B cell (primary cell): ENCODE measurements at regions not wholly inside any gene's neighbourhood (a gene's known extent, or its start where the extent isn't known, plus 50 kb on each side); places are given as distances from the start of the nearest gene placed in this dataset.

Experiments
- ATAC-seq: fragments of 200-7000 bp; cut with Tn5 transposase; one replicate; pipeline ENCODE4 v1.10.0; 2021; ENCODE audit warnings: low read depth, mild to moderate bottlenecking, moderate number of reproducible peaks, moderate library complexity
- CTCF ChIA-PET: fragments of 350-600 bp; sonication (Branson Sonifier 250); formaldehyde crosslinking; loops from one replicate; lab custom pipeline; 2021; ENCODE audit warnings: antibody characterized with exemption, inconsistent platforms; lab: Charles Lee
- POLR2A ChIA-PET: fragments of 350-600 bp; sonication (Branson Sonifier 250); formaldehyde crosslinking; loops from one replicate; lab custom pipeline; 2021; ENCODE audit warnings: antibody characterized with exemption; lab: Charles Lee
- DNase-seq: peaks from one replicate; pipeline ENCODE4 v3.0.0; 2013
- H2AFZ ChIP-seq: 2 replicates; pipeline ENCODE4 v1.6.1; 2012; ENCODE audit warnings: mild to moderate bottlenecking, low read depth, low read length; ENCODE audit not compliant: insufficient read depth, poor library complexity, severe bottlenecking
- H3K27ac ChIP-seq, 2 donors: 1 replicate in 1 of 2; 2 replicates in 1 of 2; pipeline ENCODE4 v1.5.1; 2012 to 2013; ENCODE audit warnings: low read length in 2 of 2, mild to moderate bottlenecking in 2 of 2, moderate library complexity in 1 of 2
- H3K27me3 ChIP-seq, 4 experiments: fragments of 200-600 bp in 1 of 4; sonication (generic) in 1 of 4; replicated peaks in 1 of 4; 1 replicate in 2 of 4; 2 replicates in 2 of 4; pipeline versions ENCODE4 v1.6.1 to v1.7.0; 2013 to 2016; ENCODE audit warnings: low read length in 3 of 4, mild to moderate bottlenecking in 2 of 4, mixed read lengths in 1 of 4, moderate library complexity in 1 of 4; ENCODE audit not compliant: insufficient read depth in 4 of 4, control insufficient read depth in 3 of 4; ENCODE audit errors: control extremely low read depth in 1 of 4
- H3K36me3 ChIP-seq, 2 experiments: replicated peaks in 1 of 2; 1 replicate in 1 of 2; 2 replicates in 1 of 2; pipeline versions ENCODE4 v1.6.1 to v1.7.1; 2013; ENCODE audit warnings: low read length in 1 of 2; ENCODE audit not compliant: insufficient read depth in 2 of 2, control insufficient read depth in 1 of 2; ENCODE audit errors: control extremely low read depth in 1 of 2, extremely low read depth in 1 of 2
- H3K4me1 ChIP-seq, 2 donors: fragments of 200-600 bp in 1 of 2; sonication (generic) in 1 of 2; 1 replicate in 1 of 2; 2 replicates in 1 of 2; pipeline versions ENCODE4 v1.5.1 to v1.6.1; 2013 to 2017; ENCODE audit warnings: low read length in 2 of 2; ENCODE audit not compliant: control insufficient read depth in 2 of 2, insufficient read depth in 2 of 2
- H3K4me2 ChIP-seq: replicated peaks from 2 replicates; pipeline ENCODE3; 2012; ENCODE audit warnings: mild to moderate bottlenecking, low read depth, low read length; ENCODE audit not compliant: poor library complexity, severe bottlenecking
- H3K4me3 ChIP-seq, 5 experiments: fragments of 200-600 bp in 1 of 5; sonication (generic) in 1 of 5; 1 replicate in 3 of 5; 2 replicates in 2 of 5; pipeline versions ENCODE4 v1.5.1 to v1.7.0; 2011 to 2016; ENCODE audit warnings: low read length in 4 of 5, mild to moderate bottlenecking in 4 of 5, low read depth in 2 of 5, control low read depth in 1 of 5, moderate library complexity in 1 of 5; ENCODE audit not compliant: insufficient read depth in 1 of 5; ENCODE audit errors: control extremely low read depth in 1 of 5, extremely low read depth in 1 of 5
- H3K79me2 ChIP-seq: fragments of 200-600 bp; sonication (generic); one replicate; pipeline ENCODE4 v1.6.0; 2016; ENCODE audit warnings: low read length; ENCODE audit not compliant: control insufficient read depth, insufficient read depth
- H3K9ac ChIP-seq: fragments of 200-600 bp; sonication (generic); 2 replicates; pipeline ENCODE4 v1.6.1; 2017; ENCODE audit warnings: mild to moderate bottlenecking, low read length, moderate library complexity
- H3K9me3 ChIP-seq, 3 donors: one replicate each; pipeline versions ENCODE4 v1.6.1 to v1.7.1; 2013; ENCODE audit warnings: low read length in 2 of 3; ENCODE audit not compliant: control insufficient read depth in 2 of 3, insufficient read depth in 1 of 3; ENCODE audit errors: control extremely low read depth in 1 of 3
- H4K20me1 ChIP-seq: 2 replicates; pipeline ENCODE4 v1.6.0; 2012; ENCODE audit warnings: mild to moderate bottlenecking, low read length; ENCODE audit not compliant: insufficient read depth, control insufficient read depth, poor library complexity, severe bottlenecking
- H3K27ac Mint-ChIP-seq: one replicate; pipeline ENCODE4 v1.8.0; 2021; ENCODE audit warnings: mixed read lengths
- H3K27me3 Mint-ChIP-seq: one replicate; pipeline ENCODE4 v1.8.0; 2021; ENCODE audit warnings: mixed read lengths
- H3K4me1 Mint-ChIP-seq: one replicate; pipeline ENCODE4 v1.8.0; 2021; ENCODE audit warnings: mixed read lengths
- H3K4me3 Mint-ChIP-seq: one replicate; pipeline ENCODE4 v1.8.0; 2021; ENCODE audit warnings: mixed read lengths
- H3K9me3 Mint-ChIP-seq: one replicate; pipeline ENCODE4 v1.8.0; 2022; ENCODE audit warnings: mixed read lengths; ENCODE audit not compliant: insufficient read depth
- CTCF ChIP-seq: fragments of 200-600 bp; IDR thresholded peaks from one replicate; pipeline ENCODE4 v1.8.0; 2022; ENCODE audit warnings: antibody characterized with exemption, mild to moderate bottlenecking
- EZH2 ChIP-seq: IDR thresholded peaks from 2 replicates; pipeline ENCODE4 v1.6.1; 2012; ENCODE audit warnings: borderline replicate concordance, low read depth, mild to moderate bottlenecking, moderate library complexity, low read length; ENCODE audit not compliant: insufficient read depth, poor library complexity, severe bottlenecking
- WGBS: methylation state at CpG from one replicate; pipeline ENCODE4 v1.1.5; 2013; ENCODE audit warnings: missing lambda C conversion rate; ENCODE audit not compliant: insufficient coverage; 5-methylcytosine and 5-hydroxymethylcytosine counted together
- intact Hi-C: fragments of 100-400 bp; cut with micrococcal nuclease; formaldehyde crosslinking; loops from one replicate; pipeline ENCODE4 v1.10.0; 2022

- ChIA-PET POLR2A (no interaction called here), CTCF (no interaction called here)
- no peak overlapping the region for H3K4me2 ChIP-seq
- H3K27ac ChIP-seq = no peak overlapping the region
- no peaks in the 10 kb centered on the region for H3K79me2 ChIP-seq
- H2AFZ ChIP-seq = no peak overlapping the region
- no peak overlapping the region for H3K27ac Mint-ChIP-seq
- H3K9ac ChIP-seq = no peak overlapping the region
- intact Hi-C loops = no loop called here
- H3K36me3 ChIP-seq = no peaks in the 10 kb centered on the region
- peaks cover 6% of the 10 kb centered on the region for H3K27me3 Mint-ChIP-seq
- H3K9me3 ChIP-seq = peaks cover 2 to 7% (median 6%) of the 10 kb centered on the region in 3 donors
- TF ChIP-seq CTCF (no peak), EZH2 (no peak)
- no peaks in the 10 kb centered on the region for H3K27me3 ChIP-seq
- no peak overlapping the region for H3K4me3 ChIP-seq
- DNase-seq = no peak
- no peak overlapping the region for H3K4me3 Mint-ChIP-seq
- no peaks in the 10 kb centered on the region for H3K4me1 Mint-ChIP-seq
- H3K9me3 Mint-ChIP-seq = peaks cover 4% of the 10 kb centered on the region
- H4K20me1 ChIP-seq = no peaks in the 10 kb centered on the region
- H3K4me1 ChIP-seq = no peaks in the 10 kb centered on the region
- no peak for ATAC-seq
Observed at GRCh38 chr4:11264346-11264745, 164.3 kb downstream of the HS3ST1 start.

- intact Hi-C loops = no loop called here
- TF ChIP-seq CTCF = no peak
- Histone ChIP-seq H2AFZ (no peak overlapping the region), H3K4me2 (no peak overlapping the region), H3K36me3 (no peaks in the 10 kb centered on the region), H3K4me3 (no peak overlapping the region), H3K4me1 (no peaks in the 10 kb centered on the region), H3K9me3 (peaks cover 2 to 7% (median 6%) of the 10 kb centered on the region in 3 donors), H3K27ac (no peak overlapping the region), H3K9ac (no peak overlapping the region), H3K27me3 (no peaks in the 10 kb centered on the region), H4K20me1 (no peaks in the 10 kb centered on the region), H3K79me2 (no peaks in the 10 kb centered on the region)
- DNase-seq (no peak), ATAC-seq (no peak)
- Mint-ChIP-seq H3K4me1 (no peaks in the 10 kb centered on the region), H3K9me3 (peaks cover 3% of the 10 kb centered on the region), H3K27ac (no peak overlapping the region), H3K4me3 (no peak overlapping the region), H3K27me3 (peaks cover 6% of the 10 kb centered on the region)
- WGBS = no CpG with 5 or more reads among the region's 1 CpG
- ChIA-PET POLR2A (no interaction called here), CTCF (no interaction called here)
Observed at GRCh38 chr4:11263208-11263607, 165.5 kb downstream of the HS3ST1 start.
